ENCODE measurements at regions not wholly inside any gene's neighbourhood (a gene's known extent, or its start where the extent isn't known, plus 50 kb on each side); places are given as distances from the start of the nearest gene placed in this dataset.

GRCh38 chr2:41109744-41110143 lies 657.9 kb upstream of the SLC8A1 start:
- Histone ChIP-seq H4K20me1 (ENCODE audit: control insufficient read depth, insufficient read depth) (no peaks in the 10 kb centered on the region), H3K4me3 (no peak overlapping the region), H3K9ac (ENCODE audit: control insufficient read depth, insufficient read depth, low read length) (no peak overlapping the region), H3K79me2 (ENCODE audit: control insufficient read depth, insufficient read depth, low read length) (no peaks in the 10 kb centered on the region), H3K4me2 (ENCODE audit: control insufficient read depth, insufficient read depth) (no peak overlapping the region), H3K27me3 (replicated peaks in 1 of 2; ENCODE audit: control insufficient read depth in 2 of 2, insufficient read depth in 2 of 2, low read length in 1 of 2) (no peaks in the 10 kb centered on the region), H3K27ac (ENCODE audit: control insufficient read depth, insufficient read depth) (no peak overlapping the region), H2AFZ (ENCODE audit: control insufficient read depth, low read depth, low read length) (no peak overlapping the region), H3K9me3 (replicated peaks; ENCODE audit: control insufficient read depth, insufficient read depth, low read length) (no peaks in the 10 kb centered on the region), H3K36me3 (ENCODE audit: control insufficient read depth in 2 of 2, insufficient read depth in 2 of 2, low read length in 1 of 2) (no peaks in the 10 kb centered on the region), H3K4me1 (ENCODE audit: control insufficient read depth, insufficient read depth, low read length) (no peaks in the 10 kb centered on the region)
- ATAC-seq (no peak), DNase-seq (ENCODE audit: low read depth, low spot score) (no peak), FAIRE-seq (no peak)
- SMC1A ChIA-PET (ENCODE audit: uncharacterized antibody, unreplicated experiment), result no interaction called here
- 29% methylated on average over 4 of the region's 4 CpGs for WGBS (ENCODE audit: insufficient coverage, insufficient replicate concordance, low lambda C conversion rate, missing lambda C conversion rate)
- POLR2A ChIA-PET, result no interaction called here
- intact Hi-C loops (cut with micrococcal nuclease; ENCODE audit: unreplicated experiment), result no loop called here
- CTCF ChIA-PET, result no interaction called here
- in situ Hi-C loops (cut with MboI), result no loop called here
- TF ChIP-seq, protein P1, sequence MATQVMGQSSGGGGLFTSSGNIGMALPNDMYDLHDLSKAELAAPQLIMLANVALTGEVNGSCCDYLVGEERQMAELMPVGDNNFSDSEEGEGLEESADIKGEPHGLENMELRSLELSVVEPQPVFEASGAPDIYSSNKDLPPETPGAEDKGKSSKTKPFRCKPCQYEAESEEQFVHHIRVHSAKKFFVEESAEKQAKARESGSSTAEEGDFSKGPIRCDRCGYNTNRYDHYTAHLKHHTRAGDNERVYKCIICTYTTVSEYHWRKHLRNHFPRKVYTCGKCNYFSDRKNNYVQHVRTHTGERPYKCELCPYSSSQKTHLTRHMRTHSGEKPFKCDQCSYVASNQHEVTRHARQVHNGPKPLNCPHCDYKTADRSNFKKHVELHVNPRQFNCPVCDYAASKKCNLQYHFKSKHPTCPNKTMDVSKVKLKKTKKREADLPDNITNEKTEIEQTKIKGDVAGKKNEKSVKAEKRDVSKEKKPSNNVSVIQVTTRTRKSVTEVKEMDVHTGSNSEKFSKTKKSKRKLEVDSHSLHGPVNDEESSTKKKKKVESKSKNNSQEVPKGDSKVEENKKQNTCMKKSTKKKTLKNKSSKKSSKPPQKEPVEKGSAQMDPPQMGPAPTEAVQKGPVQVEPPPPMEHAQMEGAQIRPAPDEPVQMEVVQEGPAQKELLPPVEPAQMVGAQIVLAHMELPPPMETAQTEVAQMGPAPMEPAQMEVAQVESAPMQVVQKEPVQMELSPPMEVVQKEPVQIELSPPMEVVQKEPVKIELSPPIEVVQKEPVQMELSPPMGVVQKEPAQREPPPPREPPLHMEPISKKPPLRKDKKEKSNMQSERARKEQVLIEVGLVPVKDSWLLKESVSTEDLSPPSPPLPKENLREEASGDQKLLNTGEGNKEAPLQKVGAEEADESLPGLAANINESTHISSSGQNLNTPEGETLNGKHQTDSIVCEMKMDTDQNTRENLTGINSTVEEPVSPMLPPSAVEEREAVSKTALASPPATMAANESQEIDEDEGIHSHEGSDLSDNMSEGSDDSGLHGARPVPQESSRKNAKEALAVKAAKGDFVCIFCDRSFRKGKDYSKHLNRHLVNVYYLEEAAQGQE (IDR thresholded peaks at IDR 0.05; ENCODE audit: low read depth, low read length), result no peak
- TF ChIP-seq NRF1 (conservative IDR thresholded peaks at IDR 0.05; ENCODE audit: low read depth, low read length), result no peak
- BruUV-seq (replicated peaks), result no TSS peak
- RAD21 ChIA-PET (ENCODE audit: unreplicated experiment), result no interaction called here

DNA sequence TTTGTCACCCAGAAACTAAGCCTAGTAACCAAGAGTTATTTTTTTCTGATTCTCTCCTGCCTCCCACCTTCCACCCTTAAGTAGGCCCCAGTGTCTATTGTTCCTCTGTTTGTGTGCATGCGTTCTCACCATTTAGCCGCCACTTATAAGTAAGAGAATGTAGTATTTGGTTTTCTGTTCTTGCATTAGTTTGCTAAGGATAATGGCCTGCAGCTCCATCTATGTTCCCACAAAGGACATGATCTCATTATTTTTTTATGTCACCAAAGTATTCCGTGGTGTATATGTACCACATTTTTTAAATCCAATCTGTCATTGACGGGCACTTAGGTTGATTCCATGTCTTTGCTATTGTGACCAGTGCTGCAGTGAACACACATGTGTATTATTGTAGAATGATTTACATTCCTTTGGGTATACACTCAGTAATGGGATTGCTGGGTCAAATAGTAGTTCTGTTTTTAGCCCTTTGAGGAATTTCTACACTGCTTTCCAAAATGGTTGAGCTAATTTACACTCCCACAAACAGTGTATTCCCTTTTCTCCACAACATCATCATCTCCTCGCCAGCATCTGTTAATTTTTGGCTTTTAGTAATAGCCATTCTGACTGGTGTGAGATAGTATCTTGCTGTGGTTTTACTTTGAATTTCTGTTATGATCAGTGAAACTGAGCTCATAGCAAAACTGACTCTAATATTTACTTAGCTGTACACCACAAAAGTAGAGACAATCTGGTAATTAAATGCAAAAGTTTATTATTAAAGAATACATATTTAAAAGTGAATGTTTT lies 660.1 kb upstream of the SLC8A1 start:
- in situ Hi-C loops (cut with MboI), result no loop called here
- H3K9me3 ChIP-seq (replicated peaks; ENCODE audit: control insufficient read depth, insufficient read depth, low read length), result no peaks in the 10 kb centered on the region
- DNase-seq (ENCODE audit: low read depth, low spot score) (no peak), FAIRE-seq (no peak), ATAC-seq (no peak)
- H3K4me3 ChIP-seq, result no peak overlapping the region
- no peak overlapping the region for H3K9ac ChIP-seq (ENCODE audit: control insufficient read depth, insufficient read depth, low read length)
- no peak overlapping the region for H3K27ac ChIP-seq (ENCODE audit: control insufficient read depth, insufficient read depth)
- intact Hi-C loops (cut with micrococcal nuclease; ENCODE audit: unreplicated experiment), result no loop called here
- H3K27me3 ChIP-seq (replicated peaks in 1 of 2; ENCODE audit: control insufficient read depth in 2 of 2, insufficient read depth in 2 of 2, low read length in 1 of 2), result no peaks in the 10 kb centered on the region
- no peak overlapping the region for H3K4me2 ChIP-seq (ENCODE audit: control insufficient read depth, insufficient read depth)
- H2AFZ ChIP-seq (ENCODE audit: control insufficient read depth, low read depth, low read length), result no peak overlapping the region
- no peaks in the 10 kb centered on the region for H4K20me1 ChIP-seq (ENCODE audit: control insufficient read depth, insufficient read depth)
- ChIA-PET SMC1A (ENCODE audit: uncharacterized antibody, unreplicated experiment) (no interaction called here), CTCF (no interaction called here), POLR2A (no interaction called here), RAD21 (ENCODE audit: unreplicated experiment) (no interaction called here)
- H3K4me1 ChIP-seq (ENCODE audit: control insufficient read depth, insufficient read depth, low read length), result no peaks in the 10 kb centered on the region
- no TSS peak for BruUV-seq (replicated peaks)
- H3K79me2 ChIP-seq (ENCODE audit: control insufficient read depth, insufficient read depth, low read length), result no peaks in the 10 kb centered on the region
- no peaks in the 10 kb centered on the region for H3K36me3 ChIP-seq (ENCODE audit: control insufficient read depth in 2 of 2, insufficient read depth in 2 of 2, low read length in 1 of 2)
- 35% methylated on average over 5 of the region's 5 CpGs for WGBS (ENCODE audit: insufficient coverage, insufficient replicate concordance, low lambda C conversion rate, missing lambda C conversion rate)
- TF ChIP-seq WRNIP1 (IDR thresholded peaks at IDR 0.05; ENCODE audit: borderline replicate concordance, low read depth, low read length) (no peak), EP300 (IDR thresholded peaks at IDR 0.05; ENCODE audit: borderline replicate concordance in 1 of 2, control insufficient read depth in 1 of 2, low read depth in 2 of 2, low read length in 2 of 2) (no peak), EZH2 (IDR thresholded peaks at IDR 0.05; ENCODE audit: borderline replicate concordance, control insufficient read depth, low read depth, low read length) (no peak), BCL3 (IDR thresholded peaks at IDR 0.05; ENCODE audit: borderline replicate concordance, insufficient read depth, low read depth, low read length, poor library complexity, severe bottlenecking) (no peak), ZBED1 (IDR thresholded peaks at IDR 0.05; ENCODE audit: borderline replicate concordance) (no peak), CBFB (IDR thresholded peaks at IDR 0.05; ENCODE audit: low read depth) (no peak), HDAC6 (IDR thresholded peaks at IDR 0.05; ENCODE audit: unreplicated experiment) (no peak)
- TF ChIP-seq, protein P2, sequence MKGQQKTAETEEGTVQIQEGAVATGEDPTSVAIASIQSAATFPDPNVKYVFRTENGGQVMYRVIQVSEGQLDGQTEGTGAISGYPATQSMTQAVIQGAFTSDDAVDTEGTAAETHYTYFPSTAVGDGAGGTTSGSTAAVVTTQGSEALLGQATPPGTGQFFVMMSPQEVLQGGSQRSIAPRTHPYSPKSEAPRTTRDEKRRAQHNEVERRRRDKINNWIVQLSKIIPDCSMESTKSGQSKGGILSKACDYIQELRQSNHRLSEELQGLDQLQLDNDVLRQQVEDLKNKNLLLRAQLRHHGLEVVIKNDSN (IDR thresholded peaks at IDR 0.05; ENCODE audit: borderline replicate concordance, extremely low read length, insufficient read depth, low read depth, low read length), result no peak

Measured in GM12878 (cell line).